Neuronal stem cell (in vitro differentiated cells): ENCODE measurements at regions not wholly inside any gene's neighbourhood (a gene's known extent, or its start where the extent isn't known, plus 50 kb on each side); places are given as distances from the start of the nearest gene placed in this dataset.

Experiments
- DNase-seq: peaks from one replicate; pipeline ENCODE4 v3.0.0-alpha.2; 2013; ENCODE audit warnings: low spot score
- H2AFZ ChIP-seq: one replicate; pipeline ENCODE4 v1.6.1; 2013; ENCODE audit warnings: mild to moderate bottlenecking, low read length, inconsistent platforms
- H2AK5ac ChIP-seq: 2 replicates; pipeline ENCODE4 v1.6.1; 2013; ENCODE audit warnings: low read depth, mild to moderate bottlenecking, inconsistent platforms, low read length, moderate library complexity, mixed read lengths
- H2BK120ac ChIP-seq: 2 replicates; pipeline ENCODE4 v1.6.1; 2013; ENCODE audit warnings: low read depth, mild to moderate bottlenecking, inconsistent platforms, low read length, moderate library complexity, mixed read lengths
- H2BK12ac ChIP-seq: one replicate; pipeline ENCODE4 v1.6.1; 2013; ENCODE audit warnings: low read length, inconsistent platforms
- H2BK15ac ChIP-seq: 2 replicates; pipeline ENCODE4 v1.6.1; 2013; ENCODE audit warnings: mild to moderate bottlenecking, low read length, inconsistent platforms, mixed read lengths
- H2BK5ac ChIP-seq: one replicate; pipeline ENCODE4 v1.6.1; 2013; ENCODE audit warnings: inconsistent platforms, mild to moderate bottlenecking, low read length, moderate library complexity
- H3K14ac ChIP-seq: one replicate; pipeline ENCODE4 v1.6.1; 2013; ENCODE audit warnings: low read length, inconsistent platforms
- H3K18ac ChIP-seq: 2 replicates; pipeline ENCODE4 v1.6.1; 2013; ENCODE audit warnings: low read length, inconsistent platforms
- H3K23ac ChIP-seq: 2 replicates; pipeline ENCODE4 v1.6.1; 2013; ENCODE audit warnings: low read depth, mild to moderate bottlenecking, mixed read lengths, low read length, inconsistent platforms; ENCODE audit not compliant: poor library complexity
- H3K27ac ChIP-seq: replicated peaks from 3 replicates; pipeline ENCODE4 v1.5.1; 2013; ENCODE audit warnings: low read length, inconsistent platforms
- H3K27me3 ChIP-seq, 3 experiments: 2 replicates each; pipeline ENCODE4 v1.6.1; 2013; ENCODE audit warnings: low read length in 3 of 3, mild to moderate bottlenecking in 2 of 3, inconsistent platforms in 1 of 3, low read depth in 1 of 3, mixed read lengths in 1 of 3, moderate library complexity in 1 of 3; ENCODE audit not compliant: control insufficient read depth in 3 of 3, insufficient read depth in 3 of 3
- H3K36me3 ChIP-seq, 2 donors: replicated peaks in 1 of 2; 2 replicates each; pipeline ENCODE4 v1.6.1; 2013; ENCODE audit warnings: low read length in 2 of 2; ENCODE audit not compliant: control insufficient read depth in 2 of 2, insufficient read depth in 2 of 2
- H3K4ac ChIP-seq: 2 replicates; pipeline ENCODE4 v1.6.1; 2013; ENCODE audit warnings: inconsistent platforms, mild to moderate bottlenecking, low read length, moderate library complexity
- H3K4me1 ChIP-seq, 2 donors: 1 replicate in 1 of 2; 2 replicates in 1 of 2; pipeline ENCODE4 v1.6.1; 2013; ENCODE audit warnings: low read length in 2 of 2, low read depth in 1 of 2; ENCODE audit not compliant: control insufficient read depth in 2 of 2, insufficient read depth in 1 of 2
- H3K4me2 ChIP-seq: one replicate; pipeline ENCODE4 v1.6.1; 2013; ENCODE audit warnings: mild to moderate bottlenecking, low read length, inconsistent platforms; ENCODE audit not compliant: insufficient read depth, poor library complexity, severe bottlenecking
- H3K4me3 ChIP-seq, 2 donors: 2 replicates each; pipeline ENCODE4 v1.5.1; 2013; ENCODE audit warnings: low read length in 2 of 2, mild to moderate bottlenecking in 2 of 2, inconsistent platforms in 1 of 2, moderate library complexity in 1 of 2
- H3K79me1 ChIP-seq: one replicate; pipeline ENCODE4 v1.6.1; 2013; ENCODE audit warnings: low read depth, mild to moderate bottlenecking, inconsistent platforms, low read length, moderate library complexity
- H3K9ac ChIP-seq: one replicate; pipeline ENCODE4 v1.6.1; 2013; ENCODE audit warnings: mild to moderate bottlenecking, low read depth, low read length, inconsistent platforms; ENCODE audit not compliant: poor library complexity
- H3K9me3 ChIP-seq, 2 donors: replicated peaks in 1 of 2; 2 replicates each; pipeline versions ENCODE3 to v1.6.1; 2013; ENCODE audit warnings: low read length in 2 of 2, mild to moderate bottlenecking in 2 of 2, inconsistent platforms in 1 of 2, low read depth in 1 of 2, mixed read lengths in 1 of 2, moderate library complexity in 1 of 2; ENCODE audit not compliant: control insufficient read depth in 2 of 2, insufficient read depth in 1 of 2
- H4K8ac ChIP-seq: one replicate; pipeline ENCODE4 v1.6.1; 2013; ENCODE audit warnings: low read depth, mild to moderate bottlenecking, inconsistent platforms, low read length, moderate library complexity
- H4K91ac ChIP-seq: one replicate; pipeline ENCODE4 v1.6.1; 2013; ENCODE audit warnings: low read length, low read depth, mild to moderate bottlenecking, inconsistent platforms; ENCODE audit not compliant: poor library complexity
- WGBS, 2 donors: extraction: QIAGEN DNeasy Blood & Tissue Kit; methylation state at CpG; one replicate each; pipeline ENCODE4 v1.1.7; 2013; ENCODE audit warnings: missing lambda C conversion rate in 2 of 2, mixed read lengths in 1 of 2; ENCODE audit not compliant: insufficient read length in 2 of 2, insufficient replicate concordance in 1 of 2; ENCODE audit errors: extremely low coverage in 2 of 2; 5-methylcytosine and 5-hydroxymethylcytosine counted together

GRCh38 chr1:194975913-194976312 lies 1632.3 kb downstream of the KCNT2 start:
- no peak overlapping the region for H2AFZ ChIP-seq
- H3K14ac ChIP-seq = no peak overlapping the region
- no peak overlapping the region for H2BK12ac ChIP-seq
- H3K27me3 ChIP-seq = no peaks in the 10 kb centered on the region
- no peak overlapping the region for H2AK5ac ChIP-seq
- H4K8ac ChIP-seq = no peak overlapping the region
- H3K4me3 ChIP-seq = no peak overlapping the region
- no peaks in the 10 kb centered on the region for H3K4me1 ChIP-seq
- no peak overlapping the region for H3K9ac ChIP-seq
- no peak overlapping the region for H3K18ac ChIP-seq
- no peak overlapping the region for H3K27ac ChIP-seq
- H2BK15ac ChIP-seq = no peak overlapping the region
- no CpG with 5 or more reads among the region's 1 CpG for WGBS, 2 donors
- H3K36me3 ChIP-seq = no peaks in the 10 kb centered on the region
- H3K9me3 ChIP-seq = no peaks in the 10 kb centered on the region
- no peak overlapping the region for H3K4me2 ChIP-seq
- no peak overlapping the region for H2BK120ac ChIP-seq
- no peak overlapping the region for H4K91ac ChIP-seq
- no peak overlapping the region for H3K4ac ChIP-seq
- H3K23ac ChIP-seq = no peak overlapping the region
- H3K79me1 ChIP-seq = no peaks in the 10 kb centered on the region
- DNase-seq = no peak
- no peak overlapping the region for H2BK5ac ChIP-seq

- H2BK5ac ChIP-seq = no peak overlapping the region
- H2BK15ac ChIP-seq = no peak overlapping the region
- H3K4me3 ChIP-seq = no peak overlapping the region
- H3K27ac ChIP-seq = no peak overlapping the region
- no peak overlapping the region for H4K91ac ChIP-seq
- no peaks in the 10 kb centered on the region for H3K36me3 ChIP-seq
- no peak overlapping the region for H4K8ac ChIP-seq
- H3K79me1 ChIP-seq = no peaks in the 10 kb centered on the region
- no peaks in the 10 kb centered on the region for H3K9me3 ChIP-seq
- no peak overlapping the region for H2AFZ ChIP-seq
- H2AK5ac ChIP-seq = no peak overlapping the region
- no peak overlapping the region for H3K9ac ChIP-seq
- no peak overlapping the region for H3K4ac ChIP-seq
- no peak overlapping the region for H2BK12ac ChIP-seq
- H3K18ac ChIP-seq = no peak overlapping the region
- no peak overlapping the region for H2BK120ac ChIP-seq
- H3K4me1 ChIP-seq = no peaks in the 10 kb centered on the region
- H3K14ac ChIP-seq = no peak overlapping the region
- no peak for DNase-seq
- no peak overlapping the region for H3K4me2 ChIP-seq
- H3K27me3 ChIP-seq = no peaks in the 10 kb centered on the region
- no CpG with 5 or more reads among the region's 1 CpG for WGBS, 2 donors
- H3K23ac ChIP-seq = no peak overlapping the region
These were observed 1639.3 kb downstream of the KCNT2 start for GRCh38 chr1:194968916-194969315.

DNA sequence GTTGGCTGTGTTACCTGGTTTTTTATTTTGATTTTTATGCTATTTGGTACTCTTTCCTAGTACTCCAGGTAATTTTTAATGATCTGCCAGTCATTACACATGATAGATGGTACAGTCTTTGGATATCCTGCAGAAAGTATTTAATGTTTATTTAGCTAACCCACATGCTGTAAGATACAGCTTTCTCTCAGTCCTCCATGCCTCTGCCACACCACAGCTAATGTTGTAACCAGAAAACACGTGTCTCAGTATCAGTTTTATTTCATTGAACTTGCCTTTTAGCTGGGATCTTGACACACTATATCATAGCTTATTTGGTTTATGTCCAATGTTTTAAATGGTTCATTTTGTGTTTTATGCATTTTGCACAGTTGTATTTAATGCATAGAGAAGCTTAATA lies 1648.4 kb downstream of the KCNT2 start:
- H3K27me3 ChIP-seq = no peaks in the 10 kb centered on the region
- no peak overlapping the region for H3K9ac ChIP-seq
- no peaks in the 10 kb centered on the region for H3K36me3 ChIP-seq
- no peak overlapping the region for H3K4ac ChIP-seq
- H3K18ac ChIP-seq = no peak overlapping the region
- no peak overlapping the region for H3K4me3 ChIP-seq
- no peak overlapping the region for H3K27ac ChIP-seq
- no peak for DNase-seq
- no peak overlapping the region for H3K14ac ChIP-seq
- no peak overlapping the region for H2BK120ac ChIP-seq
- WGBS, 2 donors = no CpG with 5 or more reads among the region's 1 CpG
- no peaks in the 10 kb centered on the region for H3K4me1 ChIP-seq
- no peak overlapping the region for H2AFZ ChIP-seq
- H2BK5ac ChIP-seq = no peak overlapping the region
- no peaks in the 10 kb centered on the region for H3K9me3 ChIP-seq
- no peak overlapping the region for H4K8ac ChIP-seq
- no peak overlapping the region for H2BK15ac ChIP-seq
- no peak overlapping the region for H4K91ac ChIP-seq
- no peak overlapping the region for H2AK5ac ChIP-seq
- no peak overlapping the region for H2BK12ac ChIP-seq
- no peak overlapping the region for H3K4me2 ChIP-seq
- no peaks in the 10 kb centered on the region for H3K79me1 ChIP-seq
- no peak overlapping the region for H3K23ac ChIP-seq

- no peak overlapping the region for H2BK120ac ChIP-seq
These were observed 1656.1 kb downstream of the KCNT2 start for GRCh38 chr1:194952171-194952570.

More at GRCh38 chr1:194952171-194952570, 1656.1 kb downstream of the KCNT2 start:
- H3K14ac ChIP-seq = no peak overlapping the region
- peak overlapping the region; percentile 77 for H2AFZ ChIP-seq
- DNase-seq = no peak
- no peaks in the 10 kb centered on the region for H3K79me1 ChIP-seq
- no peak overlapping the region for H3K4me3 ChIP-seq
- no peak overlapping the region for H3K4ac ChIP-seq
- H3K36me3 ChIP-seq = no peaks in the 10 kb centered on the region
- no peak overlapping the region for H4K91ac ChIP-seq
- no peaks in the 10 kb centered on the region for H3K9me3 ChIP-seq
- H4K8ac ChIP-seq = no peak overlapping the region
- H3K18ac ChIP-seq = no peak overlapping the region
- H2AK5ac ChIP-seq = no peak overlapping the region
- no peak overlapping the region for H3K9ac ChIP-seq
- no peaks in the 10 kb centered on the region for H3K27me3 ChIP-seq
- no peak overlapping the region for H3K27ac ChIP-seq
- no peak overlapping the region for H3K23ac ChIP-seq
- no peak overlapping the region for H2BK15ac ChIP-seq
- no CpG with 5 or more reads among the region's 6 CpGs for WGBS, 2 donors
- H2BK5ac ChIP-seq = no peak overlapping the region
- no peak overlapping the region for H3K4me2 ChIP-seq
- no peaks in the 10 kb centered on the region for H3K4me1 ChIP-seq
- no peak overlapping the region for H2BK12ac ChIP-seq
